ENCODE measurements at regions not wholly inside any gene's neighbourhood (a gene's known extent, or its start where the extent isn't known, plus 50 kb on each side); places are given as distances from the start of the nearest gene placed in this dataset.

DNA sequence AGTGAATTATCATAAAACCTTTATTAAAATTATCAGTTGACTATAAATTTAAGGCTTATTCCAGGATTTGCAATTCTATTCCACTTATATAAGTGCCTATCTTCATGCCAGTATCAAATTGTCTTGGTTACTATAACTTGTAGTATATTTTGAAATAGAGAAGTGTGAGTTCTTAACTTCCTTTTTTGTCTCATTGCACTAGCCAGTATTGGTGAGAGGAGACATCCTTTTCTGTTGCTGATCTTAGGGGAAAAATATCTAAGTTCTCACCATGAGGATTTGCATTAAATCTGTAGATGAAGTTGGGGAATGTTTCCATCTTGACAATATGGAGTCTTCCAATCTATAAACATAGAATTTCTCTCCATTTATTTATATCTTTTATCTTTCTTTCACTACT, 104.2 kb upstream of the MKI67 start:
- DNase-seq (ENCODE audit: low spot score in 2 of 2) = no peak
- TF ChIP-seq POLR2A (IDR thresholded peaks at IDR 0.05) = no peak
- TF ChIP-seq, protein P1, sequence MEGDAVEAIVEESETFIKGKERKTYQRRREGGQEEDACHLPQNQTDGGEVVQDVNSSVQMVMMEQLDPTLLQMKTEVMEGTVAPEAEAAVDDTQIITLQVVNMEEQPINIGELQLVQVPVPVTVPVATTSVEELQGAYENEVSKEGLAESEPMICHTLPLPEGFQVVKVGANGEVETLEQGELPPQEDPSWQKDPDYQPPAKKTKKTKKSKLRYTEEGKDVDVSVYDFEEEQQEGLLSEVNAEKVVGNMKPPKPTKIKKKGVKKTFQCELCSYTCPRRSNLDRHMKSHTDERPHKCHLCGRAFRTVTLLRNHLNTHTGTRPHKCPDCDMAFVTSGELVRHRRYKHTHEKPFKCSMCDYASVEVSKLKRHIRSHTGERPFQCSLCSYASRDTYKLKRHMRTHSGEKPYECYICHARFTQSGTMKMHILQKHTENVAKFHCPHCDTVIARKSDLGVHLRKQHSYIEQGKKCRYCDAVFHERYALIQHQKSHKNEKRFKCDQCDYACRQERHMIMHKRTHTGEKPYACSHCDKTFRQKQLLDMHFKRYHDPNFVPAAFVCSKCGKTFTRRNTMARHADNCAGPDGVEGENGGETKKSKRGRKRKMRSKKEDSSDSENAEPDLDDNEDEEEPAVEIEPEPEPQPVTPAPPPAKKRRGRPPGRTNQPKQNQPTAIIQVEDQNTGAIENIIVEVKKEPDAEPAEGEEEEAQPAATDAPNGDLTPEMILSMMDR (IDR thresholded peaks at IDR 0.05) = no peak
- intact Hi-C loops (cut with DNase I; ENCODE audit: low total_unique reads) = no loop called here

GRCh38 chr10:128233422-128233821, 107.2 kb upstream of the MKI67 start:
- DNase-seq (ENCODE audit: low spot score in 2 of 2) = no peak
- 83 to 97% methylated on average over 2 of the region's 2 CpGs for WGBS, 2 donors
- intact Hi-C loops (cut with DNase I; ENCODE audit: low total_unique reads) = no loop called here
- TF ChIP-seq POLR2A (IDR thresholded peaks at IDR 0.05) = no peak
- TF ChIP-seq, protein P1 (IDR thresholded peaks at IDR 0.05) = no peak
- no peak overlapping the region for H3K4me3 ChIP-seq (ENCODE audit: low read depth, poor library complexity, severe bottlenecking)

More for the DNA sequence above, 104.2 kb upstream of the MKI67 start:
- no peak overlapping the region for H3K4me3 ChIP-seq (ENCODE audit: low read depth, poor library complexity, severe bottlenecking)

DNA sequence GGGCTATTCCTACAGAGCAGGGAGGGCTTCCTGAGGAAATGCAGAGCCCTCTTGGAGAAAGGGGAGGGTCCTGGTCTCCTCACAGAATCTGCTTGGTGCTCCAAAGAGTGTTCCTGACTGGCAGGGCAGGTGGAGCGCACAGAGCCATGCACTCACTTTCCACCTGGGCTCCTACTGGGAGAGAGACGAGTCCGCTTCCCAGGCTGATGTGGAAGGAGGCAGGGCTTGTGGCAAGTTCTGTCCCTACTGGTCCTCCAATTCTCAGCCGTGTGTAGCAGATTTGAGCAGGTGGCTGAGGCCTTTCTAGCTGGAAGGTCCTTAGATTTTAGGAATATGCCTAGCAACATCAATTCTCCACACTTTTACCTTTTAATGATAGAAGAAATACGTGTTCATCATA, 111.5 kb upstream of the MKI67 start:
- DNase-seq (ENCODE audit: low spot score in 2 of 2) = no peak
- 78 to 79% methylated on average over 5 of the region's 5 CpGs for WGBS, 2 donors
- no peak for TF ChIP-seq POLR2A (IDR thresholded peaks at IDR 0.05)
- TF ChIP-seq, protein P1 (IDR thresholded peaks at IDR 0.05) = no peak

DNA sequence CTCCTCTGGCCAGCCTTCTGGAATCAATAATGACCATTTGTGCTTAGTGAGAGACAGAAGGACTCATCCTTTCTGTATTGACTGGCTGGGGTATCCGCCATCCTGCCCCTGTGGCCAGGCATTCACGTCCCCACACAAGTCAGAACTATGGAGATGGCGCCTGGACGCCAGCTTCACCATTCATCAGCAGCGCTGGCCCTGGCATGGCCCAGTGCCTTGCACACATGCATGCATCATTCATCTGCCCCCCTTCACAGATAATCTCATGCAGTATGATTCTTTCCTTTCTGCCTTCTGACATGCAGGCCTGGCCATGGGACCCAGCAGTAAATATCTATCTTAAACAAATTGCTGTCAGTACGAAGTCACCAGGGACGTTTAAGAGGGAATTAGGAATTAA, 114.8 kb upstream of the MKI67 start:
- 88 to 95% methylated on average over 7 of the region's 7 CpGs for WGBS, 2 donors
- intact Hi-C loops (cut with DNase I; ENCODE audit: low total_unique reads) = no loop called here

More for the DNA sequence above, 111.5 kb upstream of the MKI67 start:
- no peak overlapping the region for H3K4me3 ChIP-seq (ENCODE audit: low read depth, poor library complexity, severe bottlenecking)
- intact Hi-C loops (cut with DNase I; ENCODE audit: low total_unique reads) = no loop called here

GRCh38 chr10:128242641-128243040, 116.4 kb upstream of the MKI67 start:
- TF ChIP-seq, protein P1 (IDR thresholded peaks at IDR 0.05) = no peak
- no peak overlapping the region for H3K4me3 ChIP-seq (ENCODE audit: low read depth, poor library complexity, severe bottlenecking)
- WGBS, 2 donors = 76 to 87% methylated on average over 9 to 10 of the region's 10 CpGs
- intact Hi-C loops (cut with DNase I; ENCODE audit: low total_unique reads) = no loop called here
- DNase-seq (ENCODE audit: low spot score in 2 of 2) = no peak

More for the DNA sequence above, 114.8 kb upstream of the MKI67 start:
- H3K4me3 ChIP-seq (ENCODE audit: low read depth, poor library complexity, severe bottlenecking) = no peak overlapping the region
- no peak for TF ChIP-seq POLR2A (IDR thresholded peaks at IDR 0.05)
- TF ChIP-seq, protein P1 (IDR thresholded peaks at IDR 0.05) = no peak
- DNase-seq (ENCODE audit: low spot score in 2 of 2) = no peak

GRCh38 chr10:128245026-128245425, 118.8 kb upstream of the MKI67 start:
- intact Hi-C loops (cut with DNase I; ENCODE audit: low total_unique reads) = no loop called here
- 76 to 80% methylated on average over 5 of the region's 5 CpGs for WGBS, 2 donors
- TF ChIP-seq POLR2A (IDR thresholded peaks at IDR 0.05) = no peak
- TF ChIP-seq, protein P1 (IDR thresholded peaks at IDR 0.05) = no peak
- no peak overlapping the region for H3K4me3 ChIP-seq (ENCODE audit: low read depth, poor library complexity, severe bottlenecking)
- no peak for DNase-seq (ENCODE audit: low spot score in 2 of 2)

Data from lower leg skin (tissue), 4 donors.